Peyer's patch (tissue), 4 donors: ENCODE measurements at regions not wholly inside any gene's neighbourhood (a gene's known extent, or its start where the extent isn't known, plus 50 kb on each side); places are given as distances from the start of the nearest gene placed in this dataset.

Experiments used
- DNase-seq, 3 donors: peaks; one replicate each; pipeline ENCODE4 v3.0.0-alpha.2; 2017 to 2019
- H3K27ac ChIP-seq, 4 donors: fragments of 200-600 bp; sonication (generic); one replicate each; pipeline ENCODE4 v1.5.1; 2016 to 2019
- H3K27me3 ChIP-seq, 2 donors: fragments of 200-600 bp; sonication (generic); one replicate each; pipeline ENCODE4 v1.5.1; 2019
- H3K36me3 ChIP-seq, 3 donors: fragments of 200-600 bp; sonication (generic); one replicate each; pipeline ENCODE4 v1.5.1; 2016 to 2019
- H3K4me1 ChIP-seq, 4 donors: fragments of 200-600 bp; sonication (generic); one replicate each; pipeline ENCODE4 v1.5.1; 2016 to 2019
- H3K4me3 ChIP-seq, 4 donors: fragments of 200-600 bp; sonication (generic); 1 replicate in 3 of 4; 2 replicates in 1 of 4; pipeline ENCODE4 v1.5.1; 2016 to 2019; ENCODE audit warnings: mild to moderate bottlenecking in 1 of 4
- H3K9me3 ChIP-seq, 4 donors: fragments of 200-600 bp; sonication (generic); one replicate each; pipeline ENCODE4 v1.5.1; 2016 to 2019; ENCODE audit warnings: mild to moderate bottlenecking in 1 of 4
- CTCF ChIP-seq, 6 experiments: fragments of 450-650 bp in 4 of 6; fragments of 200-600 bp in 2 of 6; sonication (generic) in 1 of 6; IDR thresholded peaks; one replicate each; pipeline ENCODE4 v1.5.1; 2017 to 2019; ENCODE audit warnings: antibody characterized with exemption in 6 of 6, mild to moderate bottlenecking in 3 of 6, moderate library complexity in 1 of 6
- POLR2A ChIP-seq, 2 donors: fragments of 450-650 bp; IDR thresholded peaks; one replicate each; pipeline ENCODE4 v1.5.1; 2017; ENCODE audit warnings: antibody characterized with exemption in 2 of 2, mild to moderate bottlenecking in 2 of 2, moderate library complexity in 2 of 2

- H3K27me3 ChIP-seq: no peaks in the 10 kb centered on the region
- DNase-seq: no peak
- H3K27ac ChIP-seq: no peak overlapping the region
- H3K36me3 ChIP-seq: no peaks in the 10 kb centered on the region
- no peak overlapping the region for H3K4me3 ChIP-seq
- H3K4me1 ChIP-seq: no peaks in the 10 kb centered on the region
- TF ChIP-seq CTCF (IDR thresholded peaks at IDR 0.05): no peak
- no peak for TF ChIP-seq POLR2A (IDR thresholded peaks at IDR 0.05)
- H3K9me3 ChIP-seq: no peaks in the 10 kb centered on the region
These were observed 125.5 kb upstream of the ADAMTS9 start for GRCh38 chr3:64813326-64813725.

- no peak for DNase-seq
- Histone ChIP-seq H3K4me1 (no peaks in the 10 kb centered on the region), H3K27me3 (no peaks in the 10 kb centered on the region), H3K4me3 (no peak overlapping the region), H3K27ac (no peak overlapping the region), H3K36me3 (no peaks in the 10 kb centered on the region), H3K9me3 (no peaks in the 10 kb centered on the region)
- TF ChIP-seq CTCF (IDR thresholded peaks at IDR 0.05) (no peak), POLR2A (IDR thresholded peaks at IDR 0.05) (no peak)
These were observed 121.3 kb upstream of the ADAMTS9 start for GRCh38 chr3:64809086-64809485.

GRCh38 chr3:64808061-64808460, 120.3 kb upstream of the ADAMTS9 start:
- Histone ChIP-seq H3K4me1 (no peaks in the 10 kb centered on the region), H3K4me3 (no peak overlapping the region), H3K27me3 (no peaks in the 10 kb centered on the region), H3K27ac (no peak overlapping the region), H3K36me3 (no peaks in the 10 kb centered on the region), H3K9me3 (no peaks in the 10 kb centered on the region)
- TF ChIP-seq CTCF (IDR thresholded peaks at IDR 0.05) (no peak), POLR2A (IDR thresholded peaks at IDR 0.05) (no peak)
- DNase-seq: no peak

GRCh38 chr3:64806668-64807605, 119.1 kb upstream of the ADAMTS9 start:
- no peaks in the 10 kb centered on the region for H3K4me1 ChIP-seq
- H3K4me3 ChIP-seq: no peak overlapping the region
- TF ChIP-seq POLR2A (IDR thresholded peaks at IDR 0.05) (no peak), CTCF (IDR thresholded peaks at IDR 0.05) (no peak)
- H3K27me3 ChIP-seq: no peaks in the 10 kb centered on the region
- no peaks in the 10 kb centered on the region for H3K9me3 ChIP-seq
- H3K36me3 ChIP-seq: no peaks in the 10 kb centered on the region
- no peak overlapping the region for H3K27ac ChIP-seq
- DNase-seq: no peak

GRCh38 chr3:64805978-64806377, 118.2 kb upstream of the ADAMTS9 start:
- no peak overlapping the region for H3K27ac ChIP-seq
- no peaks in the 10 kb centered on the region for H3K27me3 ChIP-seq
- no peaks in the 10 kb centered on the region for H3K9me3 ChIP-seq
- H3K4me1 ChIP-seq: no peaks in the 10 kb centered on the region
- DNase-seq: no peak
- no peak overlapping the region for H3K4me3 ChIP-seq
- H3K36me3 ChIP-seq: no peaks in the 10 kb centered on the region
- TF ChIP-seq POLR2A (IDR thresholded peaks at IDR 0.05) (no peak), CTCF (IDR thresholded peaks at IDR 0.05) (no peak)
